ENCODE measurements at regions not wholly inside any gene's neighbourhood (a gene's known extent, or its start where the extent isn't known, plus 50 kb on each side); places are given as distances from the start of the nearest gene placed in this dataset.
"Not testable (repeated sequence)": the region's sequence is repeated elsewhere in the genome, so short reads cannot be mapped to it uniquely, and the experiment has no call there.

DNA sequence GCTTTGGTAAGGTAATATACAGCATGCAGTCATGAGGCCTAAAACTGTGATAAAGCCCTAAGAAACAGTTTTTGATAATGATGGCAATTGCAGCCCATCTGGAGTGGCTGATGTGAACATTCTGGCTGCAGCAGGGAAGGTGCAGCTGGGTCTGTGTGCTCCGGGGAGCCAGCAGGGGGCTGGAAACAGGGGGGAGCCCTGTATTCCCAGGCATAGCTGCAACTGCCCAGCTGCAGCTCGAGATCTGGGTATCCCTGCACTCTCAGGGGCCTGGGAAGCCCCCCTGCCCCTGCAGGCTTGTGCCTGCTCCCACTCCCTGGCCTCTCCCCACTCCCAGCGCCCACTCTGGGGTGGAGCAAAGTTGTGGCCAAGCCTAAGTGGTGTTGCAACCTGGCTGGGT, 95.6 kb downstream of the RRAGB start:
- no peak for DNase-seq

GRCh38 chrX:55815546-55815945, 98.0 kb downstream of the RRAGB start:
- DNase-seq: no peak

- DNase-seq: no peak
These were observed 98.5 kb downstream of the RRAGB start for GRCh38 chrX:55816023-55816422.

- DNase-seq: no peak
These were observed 101.3 kb downstream of the RRAGB start for GRCh38 chrX:55818673-55819375.

DNA sequence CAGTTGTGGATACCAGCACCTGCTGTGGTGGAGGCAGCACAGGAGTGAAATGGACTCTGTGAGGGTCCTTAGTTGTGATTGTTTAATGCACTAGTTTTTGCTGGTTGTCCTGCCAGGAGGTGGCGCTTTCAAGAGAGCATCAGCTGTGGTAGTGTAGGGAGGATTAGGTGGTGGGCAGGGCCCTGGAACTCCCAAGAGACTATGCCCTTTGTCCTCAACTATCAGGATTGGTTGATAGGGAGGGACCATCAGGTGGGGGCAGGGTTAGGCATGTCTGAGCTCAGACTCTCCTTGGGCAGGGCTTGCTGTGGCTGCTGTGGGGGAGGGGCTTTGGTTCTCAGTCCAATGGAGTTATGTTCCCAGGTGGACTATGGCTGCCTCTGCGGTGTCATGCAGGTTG, 121.9 kb downstream of the RRAGB start:
- DNase-seq: no peak

GRCh38 chrX:55841962-55842752, 124.6 kb downstream of the RRAGB start:
- DNase-seq: no peak

DNA sequence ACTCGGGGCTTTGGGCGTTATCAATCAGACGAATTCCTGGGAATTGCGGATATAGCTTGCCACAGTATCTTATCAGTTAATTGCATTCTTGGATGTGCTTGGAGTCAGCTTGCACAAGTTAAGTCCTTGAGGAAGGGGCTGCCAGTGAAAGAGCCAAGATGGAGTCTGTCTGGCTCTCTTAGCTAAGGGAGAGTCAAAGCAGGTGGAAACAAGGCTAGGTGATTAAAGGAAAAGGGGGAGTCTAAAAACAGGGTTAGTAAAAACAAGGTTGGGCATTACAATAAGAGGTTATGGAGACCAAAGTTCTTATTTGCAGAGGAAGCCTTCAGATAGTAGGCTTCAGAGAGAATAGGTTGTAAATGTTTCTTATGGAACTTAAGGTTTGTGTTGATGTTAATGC, 149.2 kb downstream of the RRAGB start:
- DNase-seq: not testable (repeated sequence)

DNA sequence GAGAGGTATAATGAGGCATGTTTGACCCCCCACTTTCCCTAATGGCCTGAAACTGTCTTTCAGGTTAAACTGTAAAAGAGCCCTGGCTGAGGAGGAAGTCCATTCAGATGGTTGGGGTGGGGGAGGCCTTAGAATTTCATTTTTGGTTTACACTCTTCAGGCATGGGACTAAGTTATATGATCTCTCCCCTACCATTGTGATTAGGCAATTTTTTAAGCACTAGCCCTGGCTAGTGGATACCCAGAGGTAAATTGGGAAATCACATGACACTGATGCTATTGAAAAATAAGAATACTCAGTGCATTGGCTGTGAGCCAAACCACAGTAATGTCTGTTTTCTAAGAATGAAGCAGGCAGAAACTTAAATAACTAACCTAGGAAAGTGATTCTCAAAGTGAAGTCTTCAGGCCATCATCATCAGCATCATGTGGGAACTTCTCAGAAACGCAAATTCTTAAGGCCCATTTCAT, 149.7 kb downstream of the RRAGB start:
- DNase-seq: no peak

DNA sequence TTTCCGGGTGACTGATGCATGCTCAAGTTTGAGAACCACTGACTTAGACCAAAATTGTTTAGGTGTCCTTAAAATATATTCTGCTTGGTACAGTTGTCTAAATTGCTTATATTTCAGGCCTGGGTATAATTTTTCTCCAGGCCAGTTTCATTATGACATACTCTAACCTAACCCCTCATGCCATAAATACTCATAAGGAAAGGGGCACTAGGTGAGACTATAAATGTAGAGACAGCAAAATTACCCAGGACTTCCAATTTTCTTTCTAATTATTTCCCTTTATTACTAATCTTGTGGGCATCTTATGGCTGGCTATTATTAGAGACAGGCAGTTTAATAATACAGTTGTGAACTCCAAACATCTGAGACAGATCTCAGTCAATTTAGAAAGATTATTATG, 150.2 kb downstream of the RRAGB start:
- no peak for DNase-seq

- DNase-seq: no peak
These were observed 157.3 kb downstream of the RRAGB start for GRCh38 chrX:55874807-55875206.

- not testable (repeated sequence) for DNase-seq
These were observed 166.0 kb downstream of the RRAGB start for GRCh38 chrX:55883541-55883940.

DNA sequence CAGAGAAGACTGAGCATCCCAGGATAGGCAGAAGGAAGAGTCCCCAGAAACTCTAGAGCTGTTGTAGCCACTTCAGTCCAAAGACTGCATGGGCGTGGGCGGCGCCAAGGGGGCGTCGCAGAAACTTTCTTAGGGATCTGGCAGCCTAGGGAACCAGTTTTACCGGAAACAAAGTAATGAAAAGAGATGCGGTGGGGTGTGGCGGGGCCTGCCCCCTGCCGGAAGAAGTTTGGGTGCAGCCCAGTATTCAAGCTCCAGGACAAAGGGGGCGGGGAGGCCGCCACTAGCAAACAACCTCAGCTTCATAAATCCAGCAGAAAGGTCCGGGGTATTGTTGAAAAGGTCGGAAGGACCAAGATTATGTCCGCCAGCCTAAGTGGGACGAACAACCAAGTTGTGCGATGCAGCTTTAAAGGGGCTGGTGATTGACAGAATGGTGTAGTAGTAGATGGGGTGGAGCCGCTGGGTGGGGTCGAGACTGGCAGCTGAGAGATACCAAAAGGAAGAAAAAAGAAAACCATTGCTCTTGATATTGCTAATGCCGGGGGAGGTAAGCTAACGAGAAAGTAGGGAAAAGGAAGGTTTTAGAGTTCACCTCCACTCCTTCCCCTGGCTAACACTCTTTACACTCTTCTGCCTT, 190.5 kb downstream of the RRAGB start:
- DNase-seq: peak; percentile 30

- DNase-seq: peak; percentile 3
These were observed 191.2 kb downstream of the RRAGB start for GRCh38 chrX:55908661-55909212.

DNA sequence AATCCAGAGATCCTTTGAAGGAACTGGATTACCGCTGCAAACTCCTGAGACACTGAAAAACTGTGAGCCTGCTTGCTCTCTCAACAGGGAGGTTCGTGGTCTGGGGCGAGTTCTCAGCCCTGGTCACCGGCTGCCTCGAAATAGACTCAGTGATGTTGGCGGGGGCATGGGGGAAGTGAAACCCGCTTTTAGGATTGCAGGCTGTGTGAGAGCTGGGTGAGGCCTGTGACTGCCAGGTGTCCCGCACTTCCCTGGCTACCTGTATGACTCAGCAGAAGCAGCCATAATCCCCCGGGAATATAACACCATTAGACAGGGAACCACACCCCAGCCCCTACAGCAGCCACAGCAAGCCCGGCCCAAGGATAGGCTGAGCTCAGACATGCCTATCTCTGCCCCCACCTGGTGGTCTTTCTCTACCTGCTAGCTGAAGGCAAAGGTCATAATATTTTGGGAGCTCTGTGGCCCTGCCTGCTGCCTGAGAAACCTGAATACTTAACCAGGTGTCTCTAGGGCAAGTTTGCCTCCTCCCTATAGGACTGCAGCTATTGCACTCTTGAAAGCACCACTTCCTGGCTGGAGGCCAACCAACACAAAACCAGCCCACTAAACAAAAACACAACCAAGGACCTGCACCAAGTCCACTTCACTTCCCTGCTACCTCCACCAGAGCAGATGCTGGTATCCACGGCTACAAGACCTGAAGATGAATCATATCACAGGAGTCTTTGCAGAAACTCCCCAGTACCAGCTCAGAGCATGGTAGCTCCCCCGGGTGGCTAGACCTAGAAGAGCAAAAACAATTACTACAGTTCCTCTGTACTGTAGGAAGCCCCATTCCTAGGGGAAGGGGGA, 202.0 kb downstream of the RRAGB start:
- DNase-seq: no peak

DNA sequence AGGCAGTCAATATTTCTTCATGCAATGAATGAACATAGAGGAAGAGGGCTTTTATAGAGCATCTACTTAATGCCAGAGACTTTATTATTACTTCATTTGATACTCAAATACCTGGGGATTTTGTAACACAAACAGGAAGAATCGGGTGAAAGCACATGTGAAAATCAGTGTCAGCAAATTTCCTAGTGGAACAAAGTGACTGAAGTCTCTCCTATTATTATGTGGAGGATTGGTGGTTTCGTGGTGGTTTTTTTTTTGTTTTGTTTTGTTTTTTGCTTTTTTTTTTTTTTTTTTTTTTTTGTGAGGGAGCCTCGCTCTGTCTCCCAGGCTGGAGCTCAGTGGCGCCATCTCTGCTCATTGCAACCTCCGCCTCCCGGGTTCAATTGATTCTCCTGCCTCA, 207.0 kb downstream of the RRAGB start:
- no peak for DNase-seq

- DNase-seq: not testable (repeated sequence)
These were observed 211.0 kb downstream of the RRAGB start for GRCh38 chrX:55928529-55928928.
